Mesenchymal stem cell (in vitro differentiated cells and primary cell): ENCODE measurements at regions not wholly inside any gene's neighbourhood (a gene's known extent, or its start where the extent isn't known, plus 50 kb on each side); places are given as distances from the start of the nearest gene placed in this dataset.

Experiments used
- DNase-seq: peaks from one replicate; pipeline ENCODE4 v3.0.0-alpha.2; 2013
- H2AFZ ChIP-seq: one replicate; pipeline ENCODE4 v1.6.1; 2013; ENCODE audit warnings: low read depth, mild to moderate bottlenecking, control low read depth, inconsistent platforms, low read length, moderate library complexity
- H2AK5ac ChIP-seq: 2 replicates; pipeline ENCODE4 v1.6.1; 2013; ENCODE audit warnings: low read length, moderate library complexity, mild to moderate bottlenecking, inconsistent platforms; ENCODE audit not compliant: severe bottlenecking
- H2BK120ac ChIP-seq: one replicate; pipeline ENCODE4 v1.6.1; 2013; ENCODE audit warnings: low read depth, mild to moderate bottlenecking, inconsistent platforms, low read length, moderate library complexity
- H2BK12ac ChIP-seq, 2 experiments: one replicate each; pipeline ENCODE4 v1.6.1; 2013; ENCODE audit warnings: inconsistent platforms in 2 of 2, low read length in 2 of 2, mild to moderate bottlenecking in 2 of 2, moderate library complexity in 2 of 2, control low read depth in 1 of 2
- H2BK15ac ChIP-seq: one replicate; pipeline ENCODE4 v1.6.1; 2013; ENCODE audit warnings: mild to moderate bottlenecking, low read depth, inconsistent platforms; ENCODE audit not compliant: poor library complexity, severe bottlenecking
- H2BK5ac ChIP-seq: 2 replicates; pipeline ENCODE4 v1.6.1; 2013; ENCODE audit warnings: low read depth, mild to moderate bottlenecking, low read length, control low read depth, inconsistent platforms; ENCODE audit not compliant: poor library complexity, severe bottlenecking
- H3K14ac ChIP-seq, 2 experiments: one replicate each; pipeline ENCODE4 v1.6.1; 2013; ENCODE audit warnings: inconsistent platforms in 2 of 2, low read length in 2 of 2, control low read depth in 1 of 2, mild to moderate bottlenecking in 1 of 2, moderate library complexity in 1 of 2
- H3K18ac ChIP-seq, 2 experiments: one replicate each; pipeline ENCODE4 v1.6.1; 2013; ENCODE audit warnings: inconsistent platforms in 2 of 2, low read length in 2 of 2, control low read depth in 1 of 2, low read depth in 1 of 2, mild to moderate bottlenecking in 1 of 2
- H3K23ac ChIP-seq, 2 experiments: one replicate each; pipeline ENCODE4 v1.6.1; 2013; ENCODE audit warnings: inconsistent platforms in 2 of 2, low read length in 2 of 2, mild to moderate bottlenecking in 2 of 2, moderate library complexity in 2 of 2, control low read depth in 1 of 2
- H3K27ac ChIP-seq: 2 replicates; pipeline ENCODE4 v1.5.1; 2013; ENCODE audit warnings: mild to moderate bottlenecking, moderate library complexity, low read length, control low read depth, inconsistent platforms; ENCODE audit not compliant: poor library complexity, severe bottlenecking
- H3K27me3 ChIP-seq, 2 experiments: 2 replicates each; pipeline versions ENCODE4 v1.6.1 to v1.7.0; 2013; ENCODE audit warnings: low read length in 2 of 2, mild to moderate bottlenecking in 2 of 2, moderate library complexity in 2 of 2, control low read depth in 1 of 2, inconsistent platforms in 1 of 2; ENCODE audit not compliant: control insufficient read depth in 1 of 2, insufficient read depth in 1 of 2
- H3K36me3 ChIP-seq, 2 experiments: 2 replicates each; pipeline versions ENCODE4 v1.6.1 to v1.7.0; 2013; ENCODE audit warnings: low read length in 2 of 2, control low read depth in 1 of 2, inconsistent platforms in 1 of 2, low read depth in 1 of 2, mild to moderate bottlenecking in 1 of 2; ENCODE audit not compliant: insufficient read depth in 2 of 2, control insufficient read depth in 1 of 2
- H3K4ac ChIP-seq, 2 experiments: one replicate each; pipeline ENCODE4 v1.6.1; 2013; ENCODE audit warnings: inconsistent platforms in 2 of 2, low read length in 2 of 2, mild to moderate bottlenecking in 2 of 2, moderate library complexity in 2 of 2, control low read depth in 1 of 2, low read depth in 1 of 2
- H3K4me1 ChIP-seq: 2 replicates; pipeline ENCODE4 v1.6.1; 2013; ENCODE audit warnings: low read depth, low read length, control low read depth; ENCODE audit not compliant: control insufficient read depth, insufficient read depth
- H3K4me2 ChIP-seq: 2 replicates; pipeline ENCODE4 v1.6.1; 2013; ENCODE audit warnings: low read length, mild to moderate bottlenecking, inconsistent platforms; ENCODE audit not compliant: poor library complexity, severe bottlenecking
- H3K4me3 ChIP-seq, 2 experiments: 2 replicates each; pipeline versions ENCODE4 v1.5.1 to v1.7.0; 2013; ENCODE audit warnings: low read length in 2 of 2, mild to moderate bottlenecking in 2 of 2, control low read depth in 1 of 2, low read depth in 1 of 2; ENCODE audit not compliant: insufficient read depth in 1 of 2
- H3K79me1 ChIP-seq: replicated peaks from 2 replicates; pipeline ENCODE4 v1.6.1; 2013; ENCODE audit warnings: mild to moderate bottlenecking, control low read depth, low read length, inconsistent platforms; ENCODE audit not compliant: poor library complexity, severe bottlenecking
- H3K9ac ChIP-seq: 2 replicates; pipeline ENCODE4 v1.7.0; 2013; ENCODE audit warnings: mild to moderate bottlenecking, low read length, moderate library complexity
- H3K9me3 ChIP-seq: 2 replicates; pipeline ENCODE4 v1.7.0; 2013; ENCODE audit warnings: mild to moderate bottlenecking, low read length; ENCODE audit not compliant: control insufficient read depth
- H4K8ac ChIP-seq: one replicate; pipeline ENCODE4 v1.6.1; 2013; ENCODE audit warnings: inconsistent platforms, mild to moderate bottlenecking, low read length, moderate library complexity
- H4K91ac ChIP-seq: one replicate; pipeline ENCODE4 v1.6.1; 2013; ENCODE audit warnings: mild to moderate bottlenecking, low read length, inconsistent platforms
- WGBS: methylation state at CpG from one replicate; pipeline ENCODE4 v1.1.7; 2013; ENCODE audit warnings: mixed read lengths; 5-methylcytosine and 5-hydroxymethylcytosine counted together

GRCh38 chr14:27075503-27075902 lies 477.7 kb upstream of the NOVA1 start:
- Histone ChIP-seq H2AK5ac (no peak overlapping the region), H3K14ac (no peak overlapping the region), H3K4me3 (no peak overlapping the region), H2BK120ac (no peak overlapping the region), H4K8ac (no peak overlapping the region), H3K18ac (no peak overlapping the region), H2BK15ac (no peak overlapping the region), H3K4ac (no peak overlapping the region), H2BK12ac (no peak overlapping the region), H3K27ac (no peak overlapping the region), H3K9ac (no peak overlapping the region), H3K9me3 (no peaks in the 10 kb centered on the region), H3K79me1 (no peaks in the 10 kb centered on the region), H3K23ac (no peak overlapping the region), H3K4me1 (no peaks in the 10 kb centered on the region), H2AFZ (no peak overlapping the region), H3K4me2 (no peak overlapping the region), H2BK5ac (no peak overlapping the region), H3K36me3 (no peaks in the 10 kb centered on the region), H3K27me3 (no peaks in the 10 kb centered on the region), H4K91ac (no peak overlapping the region)
- 80% methylated on average over 1 of the region's 1 CpG for WGBS
- DNase-seq: no peak

- no peak for DNase-seq
- Histone ChIP-seq H2BK15ac (no peak overlapping the region), H3K4me2 (no peak overlapping the region), H2AFZ (no peak overlapping the region), H2BK5ac (no peak overlapping the region), H3K9me3 (no peaks in the 10 kb centered on the region), H3K23ac (no peak overlapping the region), H4K8ac (no peak overlapping the region), H3K18ac (no peak overlapping the region), H3K79me1 (no peaks in the 10 kb centered on the region), H3K36me3 (no peaks in the 10 kb centered on the region), H3K14ac (no peak overlapping the region), H2BK12ac (no peak overlapping the region), H3K4ac (no peak overlapping the region), H2AK5ac (no peak overlapping the region), H3K9ac (no peak overlapping the region), H2BK120ac (no peak overlapping the region), H3K27ac (no peak overlapping the region), H4K91ac (no peak overlapping the region), H3K4me3 (no peak overlapping the region), H3K27me3 (no peaks in the 10 kb centered on the region), H3K4me1 (no peaks in the 10 kb centered on the region)
- 63% methylated on average over 1 of the region's 1 CpG for WGBS
These were observed 479.4 kb upstream of the NOVA1 start for GRCh38 chr14:27077214-27077613.

- 7% methylated on average over 2 of the region's 2 CpGs for WGBS
- Histone ChIP-seq H3K9me3 (no peaks in the 10 kb centered on the region), H3K79me1 (no peaks in the 10 kb centered on the region), H3K9ac (no peak overlapping the region), H2BK5ac (no peak overlapping the region), H3K27me3 (no peaks in the 10 kb centered on the region), H3K4me1 (no peaks in the 10 kb centered on the region), H2BK15ac (no peak overlapping the region), H2BK12ac (no peak overlapping the region), H4K91ac (no peak overlapping the region), H3K14ac (no peak overlapping the region), H3K36me3 (no peaks in the 10 kb centered on the region), H2AFZ (no peak overlapping the region), H3K4ac (no peak overlapping the region), H3K18ac (no peak overlapping the region), H2AK5ac (no peak overlapping the region), H3K4me2 (no peak overlapping the region), H2BK120ac (no peak overlapping the region), H3K4me3 (no peak overlapping the region), H3K23ac (no peak overlapping the region), H4K8ac (no peak overlapping the region), H3K27ac (no peak overlapping the region)
- DNase-seq: no peak
These were observed 479.9 kb upstream of the NOVA1 start for GRCh38 chr14:27077710-27078109.

- no peaks in the 10 kb centered on the region for H3K9me3 ChIP-seq
- 75% methylated on average over 4 of the region's 4 CpGs for WGBS
These were observed 480.4 kb upstream of the NOVA1 start for GRCh38 chr14:27078191-27078590.

More at GRCh38 chr14:27078191-27078590, 480.4 kb upstream of the NOVA1 start:
- no peak overlapping the region for H2BK15ac ChIP-seq
- DNase-seq: no peak
- H2BK12ac ChIP-seq: no peak overlapping the region
- no peak overlapping the region for H3K23ac ChIP-seq
- H3K9ac ChIP-seq: no peak overlapping the region
- H3K27ac ChIP-seq: no peak overlapping the region
- no peaks in the 10 kb centered on the region for H3K4me1 ChIP-seq
- H3K18ac ChIP-seq: no peak overlapping the region
- H3K79me1 ChIP-seq: no peaks in the 10 kb centered on the region
- H2AFZ ChIP-seq: no peak overlapping the region
- no peak overlapping the region for H2AK5ac ChIP-seq
- H3K4me2 ChIP-seq: no peak overlapping the region
- H4K8ac ChIP-seq: no peak overlapping the region
- no peak overlapping the region for H3K14ac ChIP-seq
- no peak overlapping the region for H4K91ac ChIP-seq
- no peaks in the 10 kb centered on the region for H3K27me3 ChIP-seq
- no peak overlapping the region for H2BK120ac ChIP-seq
- no peak overlapping the region for H2BK5ac ChIP-seq
- no peak overlapping the region for H3K4me3 ChIP-seq
- H3K4ac ChIP-seq: no peak overlapping the region
- H3K36me3 ChIP-seq: no peaks in the 10 kb centered on the region
